Panc1 (cell line): ENCODE measurements at regions not wholly inside any gene's neighbourhood (a gene's known extent, or its start where the extent isn't known, plus 50 kb on each side); places are given as distances from the start of the nearest gene placed in this dataset.

Source experiments
- ATAC-seq: fragments of 200-7000 bp; cut with Tn5 transposase; 2 replicates; pipeline ENCODE4 v1.9.1; 2020; ENCODE audit warnings: mild to moderate bottlenecking, moderate library complexity
- BruUV-seq: library from RNA; stranded (reverse); fragments of 400-500 nt; replicated peaks from 2 replicates; lab custom pipeline; 2021; lab: Mats Ljungman, UMichigan
- CTCF ChIA-PET: fragments of 300-600 bp; sonication (Branson Sonifier 250); formaldehyde crosslinking; loops from one replicate; lab custom pipeline; 2022; ENCODE audit warnings: antibody characterized with exemption; lab: Charles Lee
- POLR2A ChIA-PET: fragments of 300-600 bp; sonication (Branson Sonifier 250); formaldehyde crosslinking; loops from one replicate; lab custom pipeline; 2022; ENCODE audit warnings: antibody characterized with exemption; lab: Charles Lee
- DNase-seq: peaks from one replicate; pipeline ENCODE4 v3.0.0-alpha.2; 2010; ENCODE audit warnings: low read depth, low spot score
- H3K27ac ChIP-seq: 2 replicates; pipeline ENCODE4 v1.5.1; 2011; ENCODE audit warnings: mild to moderate bottlenecking, low read length, inconsistent platforms
- H3K27me3 ChIP-seq: fragments of 200-500 bp; sonication (Bioruptor generic); 2 replicates; pipeline ENCODE4 v1.6.0; 2014; ENCODE audit warnings: low read length, inconsistent platforms; ENCODE audit not compliant: control insufficient read depth, insufficient read depth
- H3K36me3 ChIP-seq: fragments of 200-500 bp; sonication (Bioruptor generic); 2 replicates; pipeline ENCODE4 v1.5.1; 2014; ENCODE audit warnings: inconsistent platforms, mild to moderate bottlenecking, low read length, moderate library complexity; ENCODE audit not compliant: control insufficient read depth, insufficient read depth
- H3K4me1 ChIP-seq: 2 replicates; pipeline ENCODE4 v1.5.1; 2011; ENCODE audit warnings: inconsistent platforms, mild to moderate bottlenecking, low read length, moderate library complexity; ENCODE audit not compliant: control insufficient read depth, insufficient read depth
- H3K4me3 ChIP-seq, 2 experiments: 2 replicates each; pipeline ENCODE4 v1.5.1; 2011 to 2012; ENCODE audit warnings: low read depth in 2 of 2, low read length in 2 of 2, mild to moderate bottlenecking in 2 of 2, inconsistent platforms in 1 of 2, moderate library complexity in 1 of 2
- H3K9me3 ChIP-seq: fragments of 200-500 bp; sonication (Bioruptor generic); 2 replicates; pipeline ENCODE4 v1.5.1; 2014; ENCODE audit warnings: low read depth, mild to moderate bottlenecking, inconsistent platforms, low read length, moderate library complexity; ENCODE audit not compliant: control insufficient read depth, insufficient read depth
- CTCF ChIP-seq: fragments of 450-650 bp; IDR thresholded peaks from 2 replicates; pipeline ENCODE4 v1.5.1; 2017; ENCODE audit warnings: mild to moderate bottlenecking
- POLR2AphosphoS5 ChIP-seq: IDR thresholded peaks from 2 replicates; pipeline ENCODE4 v1.6.1; 2012; ENCODE audit warnings: mild to moderate bottlenecking, low read depth, low read length, moderate library complexity
- SIN3A ChIP-seq: IDR thresholded peaks from 2 replicates; pipeline ENCODE4 v1.6.1; 2012; ENCODE audit warnings: low read depth, mild to moderate bottlenecking, low read length, moderate library complexity, borderline replicate concordance; ENCODE audit not compliant: insufficient read depth
- TCF7L2 ChIP-seq: IDR thresholded peaks from 2 replicates; pipeline ENCODE4 v1.6.1; 2011; ENCODE audit warnings: mild to moderate bottlenecking, low read depth, low read length, inconsistent platforms
- in situ Hi-C: cut with HindIII; loops from 2 replicates; pipeline ENCODE4 v1.10.0; 2016; ENCODE audit warnings: low sequenced_read_pairs, low pct_unique_long_range_greater_than_20kb
- intact Hi-C: fragments of 100-400 bp; cut with micrococcal nuclease; formaldehyde crosslinking; loops from one replicate; pipeline ENCODE4 v1.10.0; 2022; ENCODE audit not compliant: unreplicated experiment
- TF ChIP-seq, protein P1 (sequence below), 2 experiments: IDR thresholded peaks; 2 replicates each; pipeline ENCODE4 v1.6.1; 2011 to 2012; ENCODE audit warnings: low read depth in 2 of 2, control low read depth in 1 of 2, low read length in 1 of 2, mild to moderate bottlenecking in 1 of 2, moderate library complexity in 1 of 2; ENCODE audit not compliant: insufficient read depth in 1 of 2

DNA sequence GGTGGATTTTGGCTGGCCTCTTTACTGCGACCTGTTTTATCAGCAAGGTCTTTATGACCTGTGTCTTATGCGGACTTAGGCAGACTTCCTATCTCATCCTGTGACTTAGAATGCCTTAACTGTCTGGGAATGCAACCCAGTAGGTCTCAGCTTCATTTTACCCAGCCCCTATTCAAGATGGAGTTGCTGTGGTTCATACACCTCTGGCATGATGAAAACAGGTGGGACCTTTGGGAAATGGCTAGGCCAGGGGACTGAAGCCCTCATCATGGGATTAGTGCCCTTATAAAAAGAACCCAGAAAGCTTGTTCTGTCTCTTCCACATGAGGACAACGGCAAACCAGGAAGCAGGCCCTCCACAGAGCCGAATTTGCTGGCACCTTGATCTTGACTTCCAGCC lies 172.1 kb upstream of the MYO3A start:
- no peaks in the 10 kb centered on the region for H3K27me3 ChIP-seq
- no peak overlapping the region for H3K27ac ChIP-seq
- no peak overlapping the region for H3K4me3 ChIP-seq
- DNase-seq: no peak
- TF ChIP-seq, protein P1, sequence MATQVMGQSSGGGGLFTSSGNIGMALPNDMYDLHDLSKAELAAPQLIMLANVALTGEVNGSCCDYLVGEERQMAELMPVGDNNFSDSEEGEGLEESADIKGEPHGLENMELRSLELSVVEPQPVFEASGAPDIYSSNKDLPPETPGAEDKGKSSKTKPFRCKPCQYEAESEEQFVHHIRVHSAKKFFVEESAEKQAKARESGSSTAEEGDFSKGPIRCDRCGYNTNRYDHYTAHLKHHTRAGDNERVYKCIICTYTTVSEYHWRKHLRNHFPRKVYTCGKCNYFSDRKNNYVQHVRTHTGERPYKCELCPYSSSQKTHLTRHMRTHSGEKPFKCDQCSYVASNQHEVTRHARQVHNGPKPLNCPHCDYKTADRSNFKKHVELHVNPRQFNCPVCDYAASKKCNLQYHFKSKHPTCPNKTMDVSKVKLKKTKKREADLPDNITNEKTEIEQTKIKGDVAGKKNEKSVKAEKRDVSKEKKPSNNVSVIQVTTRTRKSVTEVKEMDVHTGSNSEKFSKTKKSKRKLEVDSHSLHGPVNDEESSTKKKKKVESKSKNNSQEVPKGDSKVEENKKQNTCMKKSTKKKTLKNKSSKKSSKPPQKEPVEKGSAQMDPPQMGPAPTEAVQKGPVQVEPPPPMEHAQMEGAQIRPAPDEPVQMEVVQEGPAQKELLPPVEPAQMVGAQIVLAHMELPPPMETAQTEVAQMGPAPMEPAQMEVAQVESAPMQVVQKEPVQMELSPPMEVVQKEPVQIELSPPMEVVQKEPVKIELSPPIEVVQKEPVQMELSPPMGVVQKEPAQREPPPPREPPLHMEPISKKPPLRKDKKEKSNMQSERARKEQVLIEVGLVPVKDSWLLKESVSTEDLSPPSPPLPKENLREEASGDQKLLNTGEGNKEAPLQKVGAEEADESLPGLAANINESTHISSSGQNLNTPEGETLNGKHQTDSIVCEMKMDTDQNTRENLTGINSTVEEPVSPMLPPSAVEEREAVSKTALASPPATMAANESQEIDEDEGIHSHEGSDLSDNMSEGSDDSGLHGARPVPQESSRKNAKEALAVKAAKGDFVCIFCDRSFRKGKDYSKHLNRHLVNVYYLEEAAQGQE (IDR thresholded peaks at IDR 0.05; ENCODE audit: insufficient read depth in 1 of 2, low read depth in 2 of 2, low read length in 1 of 2): no peak
- TF ChIP-seq SIN3A: no peak
- no peak for TF ChIP-seq POLR2AphosphoS5
- no peak for TF ChIP-seq CTCF
- TF ChIP-seq TCF7L2: no peak
- ChIA-PET POLR2A (no interaction called here), CTCF (no interaction called here)
- intact Hi-C loops: no loop called here
- no TSS peak for BruUV-seq
- in situ Hi-C loops: no loop called here
- no peaks in the 10 kb centered on the region for H3K36me3 ChIP-seq
- H3K4me1 ChIP-seq: no peaks in the 10 kb centered on the region
- no peak for ATAC-seq
- no peaks in the 10 kb centered on the region for H3K9me3 ChIP-seq

GRCh38 chr10:25766213-25766612 lies 167.8 kb upstream of the MYO3A start:
- no TSS peak for BruUV-seq
- TF ChIP-seq POLR2AphosphoS5: no peak
- Histone ChIP-seq H3K27ac (no peak overlapping the region), H3K4me3 (no peak overlapping the region), H3K9me3 (no peaks in the 10 kb centered on the region), H3K4me1 (no peaks in the 10 kb centered on the region), H3K27me3 (no peaks in the 10 kb centered on the region), H3K36me3 (no peaks in the 10 kb centered on the region)
- no peak for DNase-seq
- in situ Hi-C loops: no loop called here
- CTCF ChIA-PET: no interaction called here
- no peak for ATAC-seq
- intact Hi-C loops: no loop called here
- POLR2A ChIA-PET: no interaction called here

DNA sequence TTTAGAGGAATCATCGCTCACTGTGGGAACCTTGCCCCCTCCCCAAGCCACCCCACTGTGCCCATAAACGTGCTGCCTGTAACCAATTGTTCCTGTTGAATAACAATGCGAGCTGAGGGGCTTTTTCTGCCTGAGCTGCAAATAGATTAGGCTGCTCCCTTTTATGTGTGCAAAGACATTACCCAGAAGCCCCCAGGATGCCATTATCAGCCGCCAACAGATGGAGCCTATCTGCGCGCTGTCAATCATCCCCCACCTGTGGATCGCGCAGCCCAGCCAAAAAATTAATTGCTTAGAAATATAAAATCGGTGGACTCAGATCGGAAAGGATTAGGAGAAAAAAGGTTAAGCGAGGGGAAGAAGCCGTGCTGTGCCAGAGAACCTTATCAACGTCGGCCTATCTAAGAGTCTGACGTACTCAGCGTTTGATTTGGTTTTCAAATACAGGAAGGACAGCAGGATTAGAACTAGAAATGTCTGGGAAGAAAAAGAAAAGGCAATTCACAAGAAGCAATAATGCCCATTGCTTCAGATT lies 167.3 kb upstream of the MYO3A start:
- Histone ChIP-seq H3K27ac (no peak overlapping the region), H3K4me3 (no peak overlapping the region), H3K9me3 (no peaks in the 10 kb centered on the region), H3K36me3 (no peaks in the 10 kb centered on the region), H3K4me1 (no peaks in the 10 kb centered on the region), H3K27me3 (no peaks in the 10 kb centered on the region)
- CTCF ChIA-PET: no interaction called here
- POLR2A ChIA-PET: no interaction called here
- TF ChIP-seq TCF7L2 (no peak), POLR2AphosphoS5 (no peak), SIN3A (no peak), CTCF (no peak)
- TF ChIP-seq, protein P1 (IDR thresholded peaks at IDR 0.05; ENCODE audit: insufficient read depth in 1 of 2, low read depth in 2 of 2, low read length in 1 of 2): no peak
- no peak for ATAC-seq
- BruUV-seq: no TSS peak
- in situ Hi-C loops: no loop called here
- no peak for DNase-seq
- intact Hi-C loops: no loop called here
